ENCODE measurements at regions not wholly inside any gene's neighbourhood (a gene's known extent, or its start where the extent isn't known, plus 50 kb on each side); places are given as distances from the start of the nearest gene placed in this dataset.
"Not testable (repeated sequence)": the region's sequence is repeated elsewhere in the genome, so short reads cannot be mapped to it uniquely, and the experiment has no call there.

DNA sequence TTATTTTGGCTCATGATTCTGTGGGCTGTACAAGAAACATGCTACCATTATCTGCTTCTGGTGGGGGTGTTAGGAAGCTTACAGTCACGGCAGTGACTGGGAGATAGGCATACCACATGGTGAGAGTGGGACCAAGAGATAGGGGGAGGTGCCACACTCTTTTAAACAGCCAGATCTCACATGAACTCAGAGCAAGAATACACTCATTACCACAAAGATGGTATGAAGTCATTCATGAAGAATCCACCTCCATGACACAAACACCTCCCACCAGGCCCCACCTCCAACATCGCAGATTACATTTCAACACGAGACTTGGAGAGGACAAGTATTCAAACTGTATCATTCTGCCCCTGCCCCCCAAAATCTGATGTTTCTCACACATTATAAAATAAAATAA is 2396.7 kb downstream of the PCDH7 start (continued):
- TF ChIP-seq ISL1 (CRISPR knock-in tag; IDR thresholded peaks at IDR 0.05), result no peak

GRCh38 chr4:33126002-33126401 is 2405.8 kb downstream of the PCDH7 start:
- TF ChIP-seq TCF4 (CRISPR knock-in tag; IDR thresholded peaks at IDR 0.05; ENCODE audit: borderline replicate concordance) (no peak), POU6F1 (CRISPR knock-in tag; IDR thresholded peaks at IDR 0.05; ENCODE audit: borderline replicate concordance, low read depth) (no peak), ZFP3 (CRISPR knock-in tag; IDR thresholded peaks at IDR 0.05) (no peak), OSR1 (CRISPR knock-in tag; IDR thresholded peaks at IDR 0.05) (no peak), CSDC2 (CRISPR knock-in tag; IDR thresholded peaks at IDR 0.05) (no peak), TOX (CRISPR knock-in tag; IDR thresholded peaks at IDR 0.05; ENCODE audit: borderline replicate concordance) (no peak), ZNF8 (CRISPR knock-in tag; IDR thresholded peaks at IDR 0.05) (no peak), ZNF565 (CRISPR knock-in tag; conservative IDR thresholded peaks at IDR 0.05; ENCODE audit: low read depth) (no peak), SNAI2 (CRISPR knock-in tag; IDR thresholded peaks at IDR 0.05) (no peak), PPARA (CRISPR knock-in tag; IDR thresholded peaks at IDR 0.05; ENCODE audit: borderline replicate concordance) (no peak)
- ATAC-seq, result no peak

- ATAC-seq, result not testable (repeated sequence)
Observed at GRCh38 chr4:33130662-33131061, 2410.5 kb downstream of the PCDH7 start.

DNA sequence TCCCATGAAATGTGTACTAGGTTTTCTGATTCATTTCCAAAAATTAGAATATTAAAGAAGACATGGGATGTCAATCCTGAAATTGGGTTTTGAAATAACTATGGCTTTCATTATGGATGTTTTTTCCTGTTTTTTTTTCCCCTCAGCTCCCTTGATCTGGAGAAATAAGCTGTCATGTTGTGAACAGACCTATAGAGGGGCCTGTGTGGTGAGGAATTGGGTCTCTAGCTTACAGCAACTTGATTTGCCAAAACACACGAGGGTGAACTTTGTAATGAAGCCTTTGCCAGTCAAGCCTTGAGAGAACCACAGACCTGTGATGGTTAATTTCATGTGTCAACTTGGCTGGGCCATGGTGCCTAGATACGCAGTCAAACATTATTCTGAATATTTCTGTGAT is 2413.6 kb downstream of the PCDH7 start:
- TF ChIP-seq ZNF8 (CRISPR knock-in tag; IDR thresholded peaks at IDR 0.05) (no peak), TOX (CRISPR knock-in tag; IDR thresholded peaks at IDR 0.05; ENCODE audit: borderline replicate concordance) (no peak), ZC3H10 (CRISPR knock-in tag; IDR thresholded peaks at IDR 0.05) (no peak), TSHZ2 (CRISPR knock-in tag; IDR thresholded peaks at IDR 0.05) (no peak), GLIS3 (CRISPR knock-in tag; IDR thresholded peaks at IDR 0.05) (no peak), OSR1 (CRISPR knock-in tag; IDR thresholded peaks at IDR 0.05) (no peak), TCF4 (CRISPR knock-in tag; IDR thresholded peaks at IDR 0.05; ENCODE audit: borderline replicate concordance) (no peak)
- ATAC-seq, result peak; percentile 47; the same call in 2 of the 3 replicates

GRCh38 chr4:33134366-33134765 is 2414.2 kb downstream of the PCDH7 start:
- TF ChIP-seq, protein P1, sequence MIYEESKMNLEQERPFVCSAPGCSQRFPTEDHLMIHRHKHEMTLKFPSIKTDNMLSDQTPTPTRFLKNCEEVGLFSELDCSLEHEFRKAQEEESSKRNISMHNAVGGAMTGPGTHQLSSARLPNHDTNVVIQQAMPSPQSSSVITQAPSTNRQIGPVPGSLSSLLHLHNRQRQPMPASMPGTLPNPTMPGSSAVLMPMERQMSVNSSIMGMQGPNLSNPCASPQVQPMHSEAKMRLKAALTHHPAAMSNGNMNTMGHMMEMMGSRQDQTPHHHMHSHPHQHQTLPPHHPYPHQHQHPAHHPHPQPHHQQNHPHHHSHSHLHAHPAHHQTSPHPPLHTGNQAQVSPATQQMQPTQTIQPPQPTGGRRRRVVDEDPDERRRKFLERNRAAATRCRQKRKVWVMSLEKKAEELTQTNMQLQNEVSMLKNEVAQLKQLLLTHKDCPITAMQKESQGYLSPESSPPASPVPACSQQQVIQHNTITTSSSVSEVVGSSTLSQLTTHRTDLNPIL (CRISPR knock-in tag; IDR thresholded peaks at IDR 0.05; ENCODE audit: low read depth), result no peak
- TF ChIP-seq PPARA (CRISPR knock-in tag; IDR thresholded peaks at IDR 0.05; ENCODE audit: borderline replicate concordance) (no peak), ARNTL (CRISPR knock-in tag; IDR thresholded peaks at IDR 0.05; ENCODE audit: borderline replicate concordance, low read depth) (no peak), ISL1 (CRISPR knock-in tag; IDR thresholded peaks at IDR 0.05) (no peak), CSDC2 (CRISPR knock-in tag; IDR thresholded peaks at IDR 0.05) (no peak)
- ATAC-seq, result peak; percentile 22; the same call in 1 of the 3 replicates

GRCh38 chr4:33149658-33150524 is 2429.7 kb downstream of the PCDH7 start:
- TF ChIP-seq ZC3H10 (CRISPR knock-in tag; IDR thresholded peaks at IDR 0.05), result no peak
- no peak for TF ChIP-seq POU6F1 (CRISPR knock-in tag; IDR thresholded peaks at IDR 0.05; ENCODE audit: borderline replicate concordance, low read depth)
- TF ChIP-seq ZNF8 (CRISPR knock-in tag; IDR thresholded peaks at IDR 0.05), result no peak
- no peak for TF ChIP-seq BACH2 (CRISPR knock-in tag; IDR thresholded peaks at IDR 0.05; ENCODE audit: borderline replicate concordance)
- TF ChIP-seq, protein P1 (CRISPR knock-in tag; IDR thresholded peaks at IDR 0.05; ENCODE audit: low read depth), result no peak
- TF ChIP-seq ZNF565 (CRISPR knock-in tag; conservative IDR thresholded peaks at IDR 0.05; ENCODE audit: low read depth), result no peak
- no peak for TF ChIP-seq SNAI2 (CRISPR knock-in tag; IDR thresholded peaks at IDR 0.05)
- TF ChIP-seq ZFP3 (CRISPR knock-in tag; IDR thresholded peaks at IDR 0.05), result no peak
- no peak for TF ChIP-seq ISL1 (CRISPR knock-in tag; IDR thresholded peaks at IDR 0.05)
- ATAC-seq, result no peak

All from SK-N-SH treated with all-trans-retinoic acid at 6 μM for 48 hours (cell line).